ENCODE measurements at regions not wholly inside any gene's neighbourhood (a gene's known extent, or its start where the extent isn't known, plus 50 kb on each side); places are given as distances from the start of the nearest gene placed in this dataset.

GRCh38 chr16:85983606-85984230 is 84.8 kb downstream of the IRF8 start:
- DNase-seq (ENCODE audit: low read depth, low spot score), result no peak
- no peaks in the 10 kb centered on the region for H3K27me3 ChIP-seq (ENCODE audit: control insufficient read depth, insufficient read depth, low read length)
- H3K4me1 ChIP-seq (ENCODE audit: control insufficient read depth, insufficient read depth, low read length), result no peaks in the 10 kb centered on the region
- H3K4me3 ChIP-seq (ENCODE audit: low read length), result no peak overlapping the region
- no peaks in the 10 kb centered on the region for H3K9me3 ChIP-seq (ENCODE audit: control insufficient read depth, insufficient read depth, low read length)
- no peak overlapping the region for H3K27ac ChIP-seq (ENCODE audit: low read length)
- H3K36me3 ChIP-seq (ENCODE audit: control insufficient read depth, insufficient read depth, low read length), result no peaks in the 10 kb centered on the region
- WGBS (ENCODE audit: insufficient coverage, insufficient read length), result no CpG with 5 or more reads among the region's 20 CpGs

- Histone ChIP-seq H3K9me3 (ENCODE audit: control insufficient read depth, insufficient read depth, low read length) (no peaks in the 10 kb centered on the region), H3K27me3 (ENCODE audit: control insufficient read depth, insufficient read depth, low read length) (no peaks in the 10 kb centered on the region), H3K4me3 (ENCODE audit: low read length) (no peak overlapping the region), H3K27ac (ENCODE audit: low read length) (no peak overlapping the region), H3K36me3 (ENCODE audit: control insufficient read depth, insufficient read depth, low read length) (no peaks in the 10 kb centered on the region), H3K4me1 (ENCODE audit: control insufficient read depth, insufficient read depth, low read length) (no peaks in the 10 kb centered on the region)
- no peak for DNase-seq (ENCODE audit: low read depth, low spot score)
- no CpG with 5 or more reads among the region's 14 CpGs for WGBS (ENCODE audit: insufficient coverage, insufficient read length)
Observed at GRCh38 chr16:85984231-85984880, 85.4 kb downstream of the IRF8 start.

GRCh38 chr16:85984947-85985451 is 86.0 kb downstream of the IRF8 start:
- H3K4me3 ChIP-seq (ENCODE audit: low read length), result no peak overlapping the region
- DNase-seq (ENCODE audit: low read depth, low spot score), result no peak

DNA sequence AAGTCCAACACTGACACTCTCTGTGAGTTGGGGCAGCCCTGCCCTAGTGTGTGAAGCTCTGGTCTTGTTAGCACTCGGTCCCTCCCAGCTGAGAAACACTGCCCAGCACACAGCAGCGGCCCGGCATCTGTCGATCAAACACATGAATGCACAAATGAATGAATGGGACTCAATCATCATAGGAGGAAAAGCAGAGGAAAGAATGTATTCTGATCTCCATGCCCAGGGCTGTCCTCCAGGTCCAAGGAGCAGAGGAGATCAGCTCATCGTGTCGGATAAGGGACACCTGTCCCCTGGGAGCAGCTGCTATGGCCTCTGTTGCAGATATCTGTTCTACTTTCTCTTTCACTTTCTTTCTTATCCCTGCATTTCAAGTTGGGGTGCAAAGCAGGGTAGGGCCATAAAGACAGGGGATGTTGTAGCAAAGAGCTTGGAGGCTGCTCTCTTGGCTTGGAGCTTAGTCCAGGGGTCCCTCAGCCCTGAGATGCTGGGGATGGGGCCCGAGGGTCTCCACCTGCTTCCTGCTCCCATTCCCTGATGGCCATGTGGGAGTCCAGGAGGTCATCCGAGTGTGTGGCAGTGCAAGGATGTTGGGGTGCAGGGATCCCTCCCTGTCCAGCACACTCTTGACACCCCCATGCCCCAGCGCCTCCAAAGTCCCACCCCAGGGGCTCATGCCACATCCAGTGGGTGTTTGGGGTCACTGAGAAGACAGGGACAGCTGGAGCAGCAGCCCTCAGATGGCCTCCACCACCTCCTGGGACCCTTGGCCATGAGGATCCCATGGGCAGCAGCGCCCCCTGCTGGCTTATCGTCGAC is 88.2 kb downstream of the IRF8 start:
- no peaks in the 10 kb centered on the region for H3K36me3 ChIP-seq (ENCODE audit: control insufficient read depth, insufficient read depth, low read length)
- H3K9me3 ChIP-seq (ENCODE audit: control insufficient read depth, insufficient read depth, low read length), result no peaks in the 10 kb centered on the region
- peak; percentile 16 for DNase-seq (ENCODE audit: low read depth, low spot score)
- H3K27ac ChIP-seq (ENCODE audit: low read length), result no peak overlapping the region
- WGBS (ENCODE audit: insufficient coverage, insufficient read length), result no CpG with 5 or more reads among the region's 12 CpGs
- no peak overlapping the region for H3K4me3 ChIP-seq (ENCODE audit: low read length)
- no peaks in the 10 kb centered on the region for H3K4me1 ChIP-seq (ENCODE audit: control insufficient read depth, insufficient read depth, low read length)
- no peaks in the 10 kb centered on the region for H3K27me3 ChIP-seq (ENCODE audit: control insufficient read depth, insufficient read depth, low read length)

More at GRCh38 chr16:85984947-85985451, 86.0 kb downstream of the IRF8 start:
- H3K27ac ChIP-seq (ENCODE audit: low read length), result no peak overlapping the region
- no peaks in the 10 kb centered on the region for H3K27me3 ChIP-seq (ENCODE audit: control insufficient read depth, insufficient read depth, low read length)
- WGBS (ENCODE audit: insufficient coverage, insufficient read length), result no CpG with 5 or more reads among the region's 20 CpGs
- no peaks in the 10 kb centered on the region for H3K9me3 ChIP-seq (ENCODE audit: control insufficient read depth, insufficient read depth, low read length)
- H3K36me3 ChIP-seq (ENCODE audit: control insufficient read depth, insufficient read depth, low read length), result no peaks in the 10 kb centered on the region
- no peaks in the 10 kb centered on the region for H3K4me1 ChIP-seq (ENCODE audit: control insufficient read depth, insufficient read depth, low read length)

GRCh38 chr16:85987750-85988078 is 88.8 kb downstream of the IRF8 start:
- H3K27me3 ChIP-seq (ENCODE audit: control insufficient read depth, insufficient read depth, low read length), result no peaks in the 10 kb centered on the region
- no peaks in the 10 kb centered on the region for H3K9me3 ChIP-seq (ENCODE audit: control insufficient read depth, insufficient read depth, low read length)
- H3K27ac ChIP-seq (ENCODE audit: low read length), result no peak overlapping the region
- WGBS (ENCODE audit: insufficient coverage, insufficient read length), result no CpG with 5 or more reads among the region's 5 CpGs
- H3K36me3 ChIP-seq (ENCODE audit: control insufficient read depth, insufficient read depth, low read length), result no peaks in the 10 kb centered on the region
- H3K4me3 ChIP-seq (ENCODE audit: low read length), result no peak overlapping the region
- DNase-seq (ENCODE audit: low read depth, low spot score), result no peak
- no peaks in the 10 kb centered on the region for H3K4me1 ChIP-seq (ENCODE audit: control insufficient read depth, insufficient read depth, low read length)

DNA sequence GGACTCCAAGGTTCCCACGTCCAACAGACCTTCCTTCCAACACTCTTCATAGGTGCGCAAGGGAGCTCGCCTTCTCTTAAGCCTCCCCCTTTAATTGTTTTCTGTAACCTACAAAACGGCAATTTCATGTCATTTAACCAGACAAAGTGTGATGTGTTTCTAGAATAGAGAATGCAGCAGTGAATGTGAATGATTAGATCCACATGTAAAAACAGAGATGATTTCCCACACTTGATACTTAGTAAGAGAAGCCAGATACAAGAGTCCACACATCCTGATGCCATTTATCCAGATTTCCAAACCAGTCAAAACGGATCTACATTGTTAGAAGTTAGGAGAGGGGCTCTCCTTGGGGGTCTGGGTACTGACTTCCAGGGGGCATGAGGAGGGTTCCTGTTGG is 89.3 kb downstream of the IRF8 start:
- Histone ChIP-seq H3K27ac (ENCODE audit: low read length) (no peak overlapping the region), H3K9me3 (ENCODE audit: control insufficient read depth, insufficient read depth, low read length) (no peaks in the 10 kb centered on the region), H3K27me3 (ENCODE audit: control insufficient read depth, insufficient read depth, low read length) (no peaks in the 10 kb centered on the region), H3K4me3 (ENCODE audit: low read length) (no peak overlapping the region), H3K4me1 (ENCODE audit: control insufficient read depth, insufficient read depth, low read length) (no peaks in the 10 kb centered on the region), H3K36me3 (ENCODE audit: control insufficient read depth, insufficient read depth, low read length) (no peaks in the 10 kb centered on the region)
- no peak for DNase-seq (ENCODE audit: low read depth, low spot score)
- no CpG with 5 or more reads among the region's 5 CpGs for WGBS (ENCODE audit: insufficient coverage, insufficient read length)

GRCh38 chr16:85988723-85989313 is 89.9 kb downstream of the IRF8 start:
- Histone ChIP-seq H3K9me3 (ENCODE audit: control insufficient read depth, insufficient read depth, low read length) (no peaks in the 10 kb centered on the region), H3K4me3 (ENCODE audit: low read length) (no peak overlapping the region), H3K27ac (ENCODE audit: low read length) (no peak overlapping the region), H3K27me3 (ENCODE audit: control insufficient read depth, insufficient read depth, low read length) (no peaks in the 10 kb centered on the region), H3K36me3 (ENCODE audit: control insufficient read depth, insufficient read depth, low read length) (no peaks in the 10 kb centered on the region), H3K4me1 (ENCODE audit: control insufficient read depth, insufficient read depth, low read length) (no peaks in the 10 kb centered on the region)
- no peak for DNase-seq (ENCODE audit: low read depth, low spot score)
- WGBS (ENCODE audit: insufficient coverage, insufficient read length), result no CpG with 5 or more reads among the region's 13 CpGs

GRCh38 chr16:85989376-85989775 is 90.4 kb downstream of the IRF8 start:
- Histone ChIP-seq H3K27ac (ENCODE audit: low read length) (no peak overlapping the region), H3K36me3 (ENCODE audit: control insufficient read depth, insufficient read depth, low read length) (no peaks in the 10 kb centered on the region), H3K9me3 (ENCODE audit: control insufficient read depth, insufficient read depth, low read length) (no peaks in the 10 kb centered on the region), H3K4me1 (ENCODE audit: control insufficient read depth, insufficient read depth, low read length) (no peaks in the 10 kb centered on the region), H3K4me3 (ENCODE audit: low read length) (no peak overlapping the region), H3K27me3 (ENCODE audit: control insufficient read depth, insufficient read depth, low read length) (no peaks in the 10 kb centered on the region)
- WGBS (ENCODE audit: insufficient coverage, insufficient read length), result no CpG with 5 or more reads among the region's 5 CpGs
- DNase-seq (ENCODE audit: low read depth, low spot score), result no peak

DNA sequence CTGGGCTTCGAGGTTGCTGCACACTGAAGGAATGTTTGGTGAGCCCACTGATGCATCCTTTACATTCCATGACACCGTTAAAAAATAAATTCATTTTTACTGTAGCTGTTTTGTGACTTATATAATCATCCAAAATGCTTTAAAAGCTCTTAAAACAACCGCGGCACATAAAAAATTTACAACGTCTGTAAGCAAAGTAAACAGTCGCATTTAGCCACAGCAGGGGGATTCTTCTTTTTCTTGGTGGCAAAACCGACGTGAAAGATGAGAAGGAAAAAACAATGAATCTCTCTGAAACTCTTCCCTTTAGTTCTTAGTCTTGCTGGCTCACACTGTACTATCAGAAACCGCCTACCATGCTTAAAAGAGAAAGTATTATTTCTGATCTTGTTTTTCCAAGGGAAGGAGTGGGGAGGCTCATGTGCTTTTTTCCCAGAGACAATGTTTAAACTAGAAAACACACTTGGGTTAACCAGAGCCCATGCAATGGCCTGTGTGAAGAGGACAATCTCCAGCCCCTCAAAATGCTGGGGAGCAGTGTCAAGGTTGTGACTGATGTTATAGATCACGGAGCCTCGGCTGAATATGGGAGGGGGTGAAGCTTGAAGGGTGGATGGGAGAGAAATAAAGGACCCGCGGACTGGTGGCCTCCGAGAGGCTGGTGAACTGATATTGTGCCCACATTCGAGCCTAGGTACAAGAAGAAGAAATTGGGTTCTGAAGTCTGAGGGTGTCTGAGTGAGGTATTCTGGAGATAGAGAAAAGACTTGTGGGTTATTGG is 91.1 kb downstream of the IRF8 start:
- H3K27ac ChIP-seq (ENCODE audit: low read length), result no peak overlapping the region
- no CpG with 5 or more reads among the region's 15 CpGs for WGBS (ENCODE audit: insufficient coverage, insufficient read length)
- H3K4me3 ChIP-seq (ENCODE audit: low read length), result no peak overlapping the region
- no peaks in the 10 kb centered on the region for H3K9me3 ChIP-seq (ENCODE audit: control insufficient read depth, insufficient read depth, low read length)
- no peak for DNase-seq (ENCODE audit: low read depth, low spot score)
- H3K27me3 ChIP-seq (ENCODE audit: control insufficient read depth, insufficient read depth, low read length), result no peaks in the 10 kb centered on the region
- H3K36me3 ChIP-seq (ENCODE audit: control insufficient read depth, insufficient read depth, low read length), result no peaks in the 10 kb centered on the region
- H3K4me1 ChIP-seq (ENCODE audit: control insufficient read depth, insufficient read depth, low read length), result no peaks in the 10 kb centered on the region

GRCh38 chr16:85990861-85991301 is 91.9 kb downstream of the IRF8 start:
- Histone ChIP-seq H3K36me3 (ENCODE audit: control insufficient read depth, insufficient read depth, low read length) (no peaks in the 10 kb centered on the region), H3K4me3 (ENCODE audit: low read length) (no peak overlapping the region), H3K4me1 (ENCODE audit: control insufficient read depth, insufficient read depth, low read length) (no peaks in the 10 kb centered on the region), H3K27ac (ENCODE audit: low read length) (no peak overlapping the region), H3K27me3 (ENCODE audit: control insufficient read depth, insufficient read depth, low read length) (no peaks in the 10 kb centered on the region), H3K9me3 (ENCODE audit: control insufficient read depth, insufficient read depth, low read length) (no peaks in the 10 kb centered on the region)
- no CpG with 5 or more reads among the region's 12 CpGs for WGBS (ENCODE audit: insufficient coverage, insufficient read length)
- no peak for DNase-seq (ENCODE audit: low read depth, low spot score)
